Activated B cell treated with CpG ODN at 0.5 μM for 24 hours (primary cell): ENCODE measurements at regions not wholly inside any gene's neighbourhood (a gene's known extent, or its start where the extent isn't known, plus 50 kb on each side); places are given as distances from the start of the nearest gene placed in this dataset.

Experiments
- ATAC-seq: fragments of 200-7000 bp; cut with Tn5 transposase; one replicate; pipeline ENCODE4 v1.10.0; 2021; ENCODE audit warnings: low read depth, mild to moderate bottlenecking, moderate library complexity
- CTCF ChIA-PET: fragments of 350-600 bp; sonication (Branson Sonifier 250); formaldehyde crosslinking; loops from one replicate; lab custom pipeline; 2021; ENCODE audit warnings: antibody characterized with exemption; lab: Charles Lee
- POLR2A ChIA-PET: fragments of 350-600 bp; sonication (Branson Sonifier 250); formaldehyde crosslinking; loops from one replicate; lab custom pipeline; 2021; ENCODE audit warnings: antibody characterized with exemption; lab: Charles Lee
- DNase-seq: peaks from one replicate; pipeline ENCODE4 v3.0.0; 2022
- H3K27ac Mint-ChIP-seq: one replicate; pipeline ENCODE4 v1.8.0; 2020; ENCODE audit warnings: mixed read lengths
- H3K27me3 Mint-ChIP-seq: one replicate; pipeline ENCODE4 v1.8.0; 2021; ENCODE audit warnings: mixed read lengths
- H3K36me3 Mint-ChIP-seq: one replicate; pipeline ENCODE4 v1.8.0; 2021; ENCODE audit warnings: low read depth, mixed read lengths
- H3K4me1 Mint-ChIP-seq: one replicate; pipeline ENCODE4 v1.8.0; 2021; ENCODE audit warnings: mixed read lengths
- H3K4me3 Mint-ChIP-seq: one replicate; pipeline ENCODE4 v1.8.0; 2020; ENCODE audit warnings: mild to moderate bottlenecking, mixed read lengths
- H3K9me3 Mint-ChIP-seq: one replicate; pipeline ENCODE4 v1.8.0; 2020; ENCODE audit warnings: mixed read lengths
- CTCF ChIP-seq: fragments of 200-600 bp; IDR thresholded peaks from one replicate; pipeline ENCODE4 v1.8.0; 2022; ENCODE audit warnings: antibody characterized with exemption, mild to moderate bottlenecking
- intact Hi-C: fragments of 100-400 bp; cut with micrococcal nuclease; formaldehyde crosslinking; loops from one replicate; pipeline ENCODE4 v1.15.1; 2024

DNA sequence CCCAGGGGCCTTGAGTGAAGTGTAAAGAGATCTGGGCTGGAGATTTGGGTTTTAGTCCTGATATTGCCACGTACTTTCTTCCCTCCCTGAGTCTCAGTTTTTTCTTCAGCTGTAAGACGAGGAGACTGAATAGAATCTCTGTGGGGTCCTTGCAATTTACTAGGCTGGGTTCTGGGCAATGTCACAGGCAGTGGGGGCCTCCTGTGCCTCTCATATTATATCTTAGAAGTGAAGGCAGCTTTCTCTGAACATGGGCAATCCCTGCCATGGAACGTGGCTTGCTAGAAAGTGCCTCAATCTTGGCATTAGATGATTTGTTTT lies 62.0 kb upstream of the PTPRJ start:
- ATAC-seq (peak; percentile 2), DNase-seq (no peak)
- no peaks in the 10 kb centered on the region for H3K36me3 Mint-ChIP-seq
- intact Hi-C loops, result loop anchor here (1.0 kb wide), 2 partner anchors 18 to 55 kb away; no protein-coding TSS in a partner anchor
- no peaks in the 10 kb centered on the region for H3K9me3 Mint-ChIP-seq
- no peaks in the 10 kb centered on the region for H3K27me3 Mint-ChIP-seq
- ChIA-PET POLR2A (interaction anchor here (0.6 to 4.0 kb wide), 6 partner anchors 33 to 731 kb away, joined by 3 to 19 read pairs (median 6); no protein-coding TSS in a partner anchor), CTCF (interaction anchor here (0.8 to 1.5 kb wide), 2 partner anchors 16 to 56 kb away, joined by 3 to 7 read pairs; no protein-coding TSS in a partner anchor)
- TF ChIP-seq CTCF, result no peak
- peaks cover 93% of the 10 kb centered on the region for H3K4me1 Mint-ChIP-seq
- peak overlapping the region; percentile 53 for H3K4me3 Mint-ChIP-seq
- peak overlapping the region; percentile 99 for H3K27ac Mint-ChIP-seq

DNA sequence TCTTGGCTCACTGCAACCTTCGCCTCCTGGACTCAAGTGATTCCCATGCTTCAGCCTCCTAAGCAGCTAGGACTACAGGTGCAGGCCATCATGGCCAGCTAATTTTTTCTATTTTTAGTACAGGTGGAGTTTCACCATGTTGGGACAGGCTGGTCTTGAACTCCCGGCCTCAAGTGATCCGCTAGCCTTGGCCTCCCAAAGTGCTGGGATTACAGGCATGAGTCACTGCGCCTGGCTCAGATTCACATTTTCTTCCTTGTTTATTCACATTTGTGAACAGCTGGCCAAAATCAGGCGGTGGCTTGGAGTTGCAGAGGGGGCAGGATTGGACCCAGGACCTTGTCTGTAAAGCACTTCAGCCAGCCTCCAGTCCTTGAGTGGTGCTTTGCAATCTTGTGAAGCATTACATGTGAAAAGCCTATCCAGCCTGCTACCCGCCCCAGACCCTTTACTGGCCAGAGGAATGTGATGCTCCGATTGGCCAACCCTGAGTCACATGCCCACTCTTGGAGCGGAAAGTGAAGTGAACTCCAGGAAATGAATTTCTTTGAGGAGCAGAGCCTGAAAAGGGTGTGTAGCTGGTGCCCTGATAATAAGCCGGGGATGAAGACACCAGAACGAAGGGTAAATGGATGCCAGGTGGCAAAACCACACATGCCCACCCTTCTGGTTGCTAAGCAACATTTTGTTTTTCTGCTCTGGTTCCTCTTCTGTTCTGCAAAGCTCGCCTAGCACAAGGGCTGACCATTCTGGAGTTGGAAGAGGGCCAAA lies 62.6 kb upstream of the PTPRJ start:
- ChIA-PET CTCF (interaction anchor here (0.8 to 1.5 kb wide), 2 partner anchors 17 to 56 kb away, joined by 3 to 7 read pairs; no protein-coding TSS in a partner anchor), POLR2A (interaction anchor here (0.6 to 4.0 kb wide), 6 partner anchors 31 to 171 kb away, joined by 3 to 19 read pairs (median 6); no protein-coding TSS in a partner anchor)
- DNase-seq, result peak; percentile 45
- no peaks in the 10 kb centered on the region for H3K36me3 Mint-ChIP-seq
- no peak for TF ChIP-seq CTCF
- no peaks in the 10 kb centered on the region for H3K27me3 Mint-ChIP-seq
- intact Hi-C loops, result loop anchor here (1.0 kb wide), 2 partner anchors 17 to 54 kb away; no protein-coding TSS in a partner anchor
- peaks cover 91% of the 10 kb centered on the region for H3K4me1 Mint-ChIP-seq
- H3K27ac Mint-ChIP-seq, result peak overlapping the region; percentile 99
- no peaks in the 10 kb centered on the region for H3K9me3 Mint-ChIP-seq
- ATAC-seq, result peak; percentile 55
- H3K4me3 Mint-ChIP-seq, result peak overlapping the region; percentile 53

GRCh38 chr11:47916361-47916841 lies 64.0 kb upstream of the PTPRJ start:
- Mint-ChIP-seq H3K4me3 (peak overlapping the region; percentile 41), H3K27me3 (no peaks in the 10 kb centered on the region), H3K27ac (peak overlapping the region; percentile 72), H3K9me3 (no peaks in the 10 kb centered on the region), H3K4me1 (peaks cover 86% of the 10 kb centered on the region), H3K36me3 (no peaks in the 10 kb centered on the region)
- intact Hi-C loops, result no loop called here
- no peak for ATAC-seq
- no peak for TF ChIP-seq CTCF
- ChIA-PET POLR2A (interaction anchor here (0.7 kb wide), 1 partner anchor 66 kb away, joined by 3 read pairs; no protein-coding TSS in a partner anchor), CTCF (interaction anchor here (1.4 kb wide), 1 partner anchor 18 kb away, joined by 6 read pairs; no protein-coding TSS in a partner anchor)
- no peak for DNase-seq

DNA sequence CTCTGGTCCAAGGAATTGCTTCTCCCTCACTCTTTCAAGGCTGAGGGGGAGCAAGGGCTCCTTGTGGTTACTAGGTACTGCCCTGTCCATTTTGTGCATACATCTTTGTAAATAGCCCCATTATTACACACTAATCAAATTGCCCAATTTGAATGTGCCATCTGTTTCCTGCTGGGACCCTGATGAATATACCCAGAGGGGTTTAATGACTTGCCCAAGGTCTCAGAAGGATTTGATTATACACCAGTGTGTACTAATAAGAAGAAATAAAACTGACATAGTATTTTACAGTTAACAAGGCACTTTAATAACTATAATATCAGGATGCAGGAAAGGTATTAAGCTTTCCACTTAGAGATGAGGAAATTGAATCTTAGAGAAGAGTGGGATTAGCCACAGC lies 64.6 kb upstream of the PTPRJ start:
- intact Hi-C loops, result no loop called here
- CTCF ChIA-PET, result interaction anchor here (1.4 kb wide), 1 partner anchor 19 kb away, joined by 6 read pairs; no protein-coding TSS in a partner anchor

More for the DNA sequence above, 64.6 kb upstream of the PTPRJ start:
- ATAC-seq (no peak), DNase-seq (no peak)
- no peaks in the 10 kb centered on the region for H3K36me3 Mint-ChIP-seq
- POLR2A ChIA-PET, result no interaction called here
- H3K9me3 Mint-ChIP-seq, result no peaks in the 10 kb centered on the region
- peak overlapping the region; percentile 41 for H3K4me3 Mint-ChIP-seq
- TF ChIP-seq CTCF, result no peak
- peaks cover 82% of the 10 kb centered on the region for H3K4me1 Mint-ChIP-seq
- H3K27ac Mint-ChIP-seq, result peak overlapping the region; percentile 72
- no peaks in the 10 kb centered on the region for H3K27me3 Mint-ChIP-seq
